SK-N-SH (cell line): ENCODE measurements at regions not wholly inside any gene's neighbourhood (a gene's known extent, or its start where the extent isn't known, plus 50 kb on each side); places are given as distances from the start of the nearest gene placed in this dataset.

ENCODE experiments used
- CTCF ChIA-PET: fragments of 300-600, 350-600 bp; formaldehyde crosslinking; extraction: SDS; loops from one replicate; lab custom pipeline; 2021; lab: Yijun Ruan, JAX
- POLR2A ChIA-PET: fragments of 350-600 bp; sonication (Branson Sonifier 250); formaldehyde crosslinking; extraction: SDS; loops from one replicate; lab custom pipeline; 2020; ENCODE audit warnings: antibody characterized with exemption, inconsistent platforms; lab: Yijun Ruan, JAX
- DNase-seq: peaks from one replicate; pipeline ENCODE4 v3.0.0; 2012
- H2AFZ ChIP-seq: fragments of 200-600 bp; sonication (generic); 2 replicates; pipeline ENCODE4 v1.8.1; 2016; ENCODE audit warnings: antibody characterized with exemption, mild to moderate bottlenecking, low read depth
- H3F3A ChIP-seq: fragments of 200-600 bp; sonication (generic); replicated peaks from 2 replicates; pipeline ENCODE3; 2016; ENCODE audit warnings: antibody characterized with exemption, mild to moderate bottlenecking; ENCODE audit not compliant: insufficient read depth
- H3K27ac ChIP-seq, 2 experiments: fragments of 200-500 bp in 1 of 2; fragments of 200-600 bp in 1 of 2; sonication (Bioruptor generic) in 1 of 2; sonication (generic), shearing (Covaris generic) in 1 of 2; 2 replicates each; pipeline versions ENCODE4 v1.5.1 to v1.6.1; 2014 to 2016; ENCODE audit warnings: low read depth in 2 of 2, inconsistent platforms in 1 of 2, low read length in 1 of 2, mild to moderate bottlenecking in 1 of 2, mixed read lengths in 1 of 2
- H3K27me3 ChIP-seq: fragments of 200-600 bp; sonication (generic), shearing (Covaris generic); 2 replicates; pipeline ENCODE4 v1.6.1; 2016; ENCODE audit warnings: mixed run types; ENCODE audit not compliant: insufficient read depth
- H3K36me3 ChIP-seq, 2 experiments: fragments of 200-500 bp in 1 of 2; fragments of 200-600 bp in 1 of 2; sonication (Bioruptor generic) in 1 of 2; sonication (generic) in 1 of 2; replicated peaks in 1 of 2; 2 replicates each; pipeline versions ENCODE3 to v1.5.1; 2014 to 2016; ENCODE audit warnings: low read length in 1 of 2, mild to moderate bottlenecking in 1 of 2; ENCODE audit not compliant: insufficient read depth in 2 of 2, control insufficient read depth in 1 of 2
- H3K4me1 ChIP-seq, 2 experiments: fragments of 200-500 bp in 1 of 2; fragments of 200-600 bp in 1 of 2; sonication (Bioruptor generic) in 1 of 2; sonication (generic), shearing (Covaris generic) in 1 of 2; 2 replicates each; pipeline versions ENCODE4 v1.5.1 to v1.6.1; 2014 to 2016; ENCODE audit warnings: low read depth in 1 of 2, low read length in 1 of 2, mixed run types in 1 of 2; ENCODE audit not compliant: insufficient read depth in 2 of 2, control insufficient read depth in 1 of 2
- H3K4me2 ChIP-seq: fragments of 200-600 bp; sonication (generic), shearing (Covaris generic); 2 replicates; pipeline ENCODE4 v1.6.1; 2017; ENCODE audit warnings: mixed run types
- H3K4me3 ChIP-seq, 2 experiments: fragments of 200-500 bp in 1 of 2; fragments of 200-600 bp in 1 of 2; sonication (Bioruptor generic) in 1 of 2; sonication (generic), shearing (Covaris generic) in 1 of 2; 2 replicates each; pipeline versions ENCODE4 v1.5.1 to v1.8.1; 2014 to 2016; ENCODE audit warnings: low read depth in 2 of 2, inconsistent platforms in 1 of 2, low read length in 1 of 2, mild to moderate bottlenecking in 1 of 2, mixed read lengths in 1 of 2, moderate library complexity in 1 of 2
- H3K79me2 ChIP-seq: fragments of 200-600 bp; sonication (generic); 2 replicates; pipeline ENCODE4 v1.8.1; 2017; ENCODE audit warnings: mild to moderate bottlenecking; ENCODE audit not compliant: insufficient read depth
- H3K9ac ChIP-seq: fragments of 200-600 bp; sonication (generic); 2 replicates; pipeline ENCODE4 v1.6.1; 2017; ENCODE audit warnings: mixed run types
- H3K9me2 ChIP-seq: fragments of 200-600 bp; sonication (generic); 2 replicates; pipeline ENCODE4 v1.6.1; 2017; ENCODE audit warnings: mixed run types
- H3K9me3 ChIP-seq: fragments of 200-600 bp; sonication (generic); 2 replicates; pipeline ENCODE4 v1.6.1; 2017; ENCODE audit warnings: mixed run types, mild to moderate bottlenecking, moderate library complexity
- H4K20me1 ChIP-seq: fragments of 200-600 bp; sonication (generic); 2 replicates; pipeline ENCODE4 v1.6.1; 2017; ENCODE audit warnings: mild to moderate bottlenecking, mixed run types; ENCODE audit not compliant: insufficient read depth
- CHD2 ChIP-seq: fragments of 150-350 bp; IDR thresholded peaks from 2 replicates; pipeline ENCODE4 v1.6.1; 2018; ENCODE audit warnings: low read length; ENCODE audit not compliant: partially characterized antibody
- ELF1 ChIP-seq: IDR thresholded peaks from 2 replicates; pipeline ENCODE4 v1.4.0; 2012
- EP300 ChIP-seq, 2 experiments: IDR thresholded peaks; 2 replicates each; pipeline versions ENCODE4 v1.4.0 to v1.6.1; 2012; ENCODE audit warnings: borderline replicate concordance in 1 of 2, low read depth in 1 of 2, low read length in 1 of 2
- EZH2phosphoT487 ChIP-seq: fragments of 200-600 bp; sonication (generic); IDR thresholded peaks from 2 replicates; pipeline ENCODE4 v1.6.1; 2017; ENCODE audit warnings: low read depth, mixed run types, mild to moderate bottlenecking, antibody characterized with exemption, moderate library complexity, borderline replicate concordance
- FOSL2 ChIP-seq: IDR thresholded peaks from 2 replicates; pipeline ENCODE4 v1.4.0; 2012; ENCODE audit warnings: low read depth, mild to moderate bottlenecking, moderate library complexity, borderline replicate concordance
- GABPA ChIP-seq: IDR thresholded peaks from 2 replicates; pipeline ENCODE4 v1.4.0; 2012; ENCODE audit warnings: low read depth, mild to moderate bottlenecking
- GATA2 ChIP-seq: sonication (generic); formaldehyde crosslinking; IDR thresholded peaks from 2 replicates; pipeline ENCODE4 v1.5.0; 2020; ENCODE audit warnings: mild to moderate bottlenecking, missing genetic modification reagents
- JUND ChIP-seq: IDR thresholded peaks from 2 replicates; pipeline ENCODE4 v1.4.0; 2012
- MEF2A ChIP-seq: IDR thresholded peaks from 2 replicates; pipeline ENCODE4 v1.4.0; 2012; ENCODE audit warnings: low read depth, borderline replicate concordance
- NRF1 ChIP-seq: IDR thresholded peaks from 2 replicates; pipeline ENCODE4 v1.6.1; 2012; ENCODE audit warnings: low read depth, mild to moderate bottlenecking, low read length
- RAD21 ChIP-seq: IDR thresholded peaks from 2 replicates; pipeline ENCODE4 v1.6.1; 2012; ENCODE audit warnings: mild to moderate bottlenecking, low read length
- RFX5 ChIP-seq: IDR thresholded peaks from 2 replicates; pipeline ENCODE4 v1.6.1; 2012; ENCODE audit warnings: mild to moderate bottlenecking, improper control_type of control experiment, low read length
- SIN3A ChIP-seq: IDR thresholded peaks from 2 replicates; pipeline ENCODE4 v1.6.1; 2012; ENCODE audit warnings: low read depth, mild to moderate bottlenecking, low read length, moderate library complexity, borderline replicate concordance
- TAF1 ChIP-seq: IDR thresholded peaks from 2 replicates; pipeline ENCODE4 v1.6.1; 2012; ENCODE audit warnings: low read depth, mild to moderate bottlenecking, low read length, moderate library complexity, borderline replicate concordance
- TEAD4 ChIP-seq: IDR thresholded peaks from 2 replicates; pipeline ENCODE4 v1.4.0; 2012; ENCODE audit warnings: mild to moderate bottlenecking, borderline replicate concordance; ENCODE audit not compliant: insufficient read depth
- USF1 ChIP-seq: IDR thresholded peaks from 2 replicates; pipeline ENCODE4 v1.4.0; 2012; ENCODE audit warnings: low read depth, borderline replicate concordance
- YY1 ChIP-seq: IDR thresholded peaks from 2 replicates; pipeline ENCODE4 v1.4.0; 2012; ENCODE audit warnings: low read depth, mild to moderate bottlenecking
- WGBS: methylation state at CpG from one replicate; pipeline ENCODE4 v1.1.6; 2017; ENCODE audit warnings: low lambda C conversion rate; 5-methylcytosine and 5-hydroxymethylcytosine counted together
- TF ChIP-seq, protein P1 (sequence below): IDR thresholded peaks from 2 replicates; pipeline ENCODE4 v1.4.0; 2012; ENCODE audit warnings: low read depth, borderline replicate concordance

- no peaks in the 10 kb centered on the region for H3K4me1 ChIP-seq
- H4K20me1 ChIP-seq, result no peaks in the 10 kb centered on the region
- no peak overlapping the region for H3K4me3 ChIP-seq
- no peak overlapping the region for H2AFZ ChIP-seq
- POLR2A ChIA-PET, result no interaction called here
- H3K36me3 ChIP-seq, result no peaks in the 10 kb centered on the region
- no peaks in the 10 kb centered on the region for H3F3A ChIP-seq
- H3K9me3 ChIP-seq, result no peaks in the 10 kb centered on the region
- H3K27ac ChIP-seq, result no peak overlapping the region
- H3K9ac ChIP-seq, result no peak overlapping the region
- no peaks in the 10 kb centered on the region for H3K9me2 ChIP-seq
- no peaks in the 10 kb centered on the region for H3K79me2 ChIP-seq
- H3K4me2 ChIP-seq, result no peak overlapping the region
- no peak for TF ChIP-seq MEF2A
- TF ChIP-seq USF1, result no peak
- TF ChIP-seq, protein P1, sequence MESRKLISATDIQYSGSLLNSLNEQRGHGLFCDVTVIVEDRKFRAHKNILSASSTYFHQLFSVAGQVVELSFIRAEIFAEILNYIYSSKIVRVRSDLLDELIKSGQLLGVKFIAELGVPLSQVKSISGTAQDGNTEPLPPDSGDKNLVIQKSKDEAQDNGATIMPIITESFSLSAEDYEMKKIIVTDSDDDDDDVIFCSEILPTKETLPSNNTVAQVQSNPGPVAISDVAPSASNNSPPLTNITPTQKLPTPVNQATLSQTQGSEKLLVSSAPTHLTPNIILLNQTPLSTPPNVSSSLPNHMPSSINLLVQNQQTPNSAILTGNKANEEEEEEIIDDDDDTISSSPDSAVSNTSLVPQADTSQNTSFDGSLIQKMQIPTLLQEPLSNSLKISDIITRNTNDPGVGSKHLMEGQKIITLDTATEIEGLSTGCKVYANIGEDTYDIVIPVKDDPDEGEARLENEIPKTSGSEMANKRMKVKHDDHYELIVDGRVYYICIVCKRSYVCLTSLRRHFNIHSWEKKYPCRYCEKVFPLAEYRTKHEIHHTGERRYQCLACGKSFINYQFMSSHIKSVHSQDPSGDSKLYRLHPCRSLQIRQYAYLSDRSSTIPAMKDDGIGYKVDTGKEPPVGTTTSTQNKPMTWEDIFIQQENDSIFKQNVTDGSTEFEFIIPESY, result no peak
- no peak for TF ChIP-seq EP300 (IDR thresholded peaks at IDR 0.05; ENCODE audit: borderline replicate concordance in 1 of 2, low read depth in 1 of 2, low read length in 1 of 2)
- TF ChIP-seq RFX5, result no peak
- no peak for TF ChIP-seq TAF1
- no peak for TF ChIP-seq GATA2 (CRISPR knock-in tag)
- TF ChIP-seq SIN3A, result no peak
- CTCF ChIA-PET, result interaction anchor here (0.9 kb wide), 1 partner anchor 16 kb away, joined by 4 read pairs; no protein-coding TSS in a partner anchor
- no peaks in the 10 kb centered on the region for H3K27me3 ChIP-seq
- no peak for DNase-seq
Observed at GRCh38 chr4:159983082-159983481, 880.2 kb downstream of the RAPGEF2 start.

DNA sequence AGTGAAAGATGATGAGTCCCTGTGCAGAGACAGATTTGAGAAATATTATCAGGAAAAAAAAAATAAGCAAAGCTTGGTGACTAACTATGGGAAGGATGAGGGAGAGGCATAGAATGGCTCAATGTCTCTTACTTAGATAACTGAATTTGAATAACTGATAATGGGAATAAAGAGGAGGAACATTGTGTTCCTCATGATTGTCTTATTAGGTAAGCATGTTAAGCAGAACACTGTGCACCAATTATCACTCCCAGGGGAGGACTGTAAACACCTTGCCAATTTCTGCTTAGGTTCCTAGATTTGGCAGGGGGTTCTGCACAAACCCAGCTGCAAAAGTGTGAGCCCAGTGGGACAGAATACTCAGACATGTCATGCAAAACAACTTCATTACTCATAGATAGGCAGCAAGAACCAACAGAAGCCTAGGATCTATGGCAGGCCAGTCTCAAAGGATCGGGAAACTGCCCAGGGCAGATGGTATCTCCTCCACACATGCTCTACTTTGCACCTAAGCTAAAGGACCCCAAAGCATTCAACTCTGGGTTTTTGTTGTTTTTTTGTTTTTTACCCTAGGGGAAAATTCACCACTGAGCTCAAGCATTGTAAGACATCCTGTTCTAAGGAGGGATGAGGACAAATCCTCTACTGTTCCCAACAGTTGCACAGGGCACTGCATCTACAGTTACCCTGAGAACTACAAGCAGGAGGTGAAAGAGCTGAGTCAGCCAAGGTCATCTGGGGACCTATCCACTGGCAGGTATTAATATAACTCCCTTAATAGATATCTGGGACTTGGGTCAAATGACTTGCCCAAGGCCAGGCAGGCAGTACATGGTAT lies 907.0 kb downstream of the RAPGEF2 start:
- no peaks in the 10 kb centered on the region; the same call in 1 of the 2 replicates for H3K9me3 ChIP-seq
- POLR2A ChIA-PET, result no interaction called here
- H3K9me2 ChIP-seq, result no peaks in the 10 kb centered on the region
- no peaks in the 10 kb centered on the region for H3F3A ChIP-seq
- TF ChIP-seq NRF1 (no peak), EP300 (IDR thresholded peaks at IDR 0.05; ENCODE audit: borderline replicate concordance in 1 of 2, low read depth in 1 of 2, low read length in 1 of 2) (no peak), RAD21 (no peak), MEF2A (no peak), GABPA (no peak), ELF1 (no peak), YY1 (no peak), EZH2phosphoT487 (no peak), TEAD4 (no peak), JUND (no peak), CHD2 (no peak), RFX5 (no peak), GATA2 (CRISPR knock-in tag) (no peak), FOSL2 (no peak)
- TF ChIP-seq, protein P1, result no peak
- CTCF ChIA-PET, result no interaction called here
- no peak overlapping the region for H3K9ac ChIP-seq
- H2AFZ ChIP-seq, result no peak overlapping the region
- no peaks in the 10 kb centered on the region for H4K20me1 ChIP-seq
- H3K4me3 ChIP-seq, result no peak overlapping the region
- H3K4me1 ChIP-seq, result no peaks in the 10 kb centered on the region
- 36% methylated on average over 1 of the region's 1 CpG for WGBS
- no peaks in the 10 kb centered on the region for H3K27me3 ChIP-seq
- no peak for DNase-seq
- H3K27ac ChIP-seq, result no peak overlapping the region
- H3K4me2 ChIP-seq, result no peak overlapping the region
- H3K79me2 ChIP-seq, result no peaks in the 10 kb centered on the region
- H3K36me3 ChIP-seq, result no peaks in the 10 kb centered on the region
